GM18517 (cell line): ENCODE measurements at regions not wholly inside any gene's neighbourhood (a gene's known extent, or its start where the extent isn't known, plus 50 kb on each side); places are given as distances from the start of the nearest gene placed in this dataset.

ENCODE experiments used
- ATAC-seq: cut with Tn5 transposase; IDR thresholded peaks from one replicate; pipeline ENCODE4 v1.9.1; 2021; ENCODE audit warnings: mild to moderate bottlenecking, moderate library complexity; ENCODE audit not compliant: unreplicated experiment

- no peak for ATAC-seq
Measured at GRCh38 chr13:21949818-21950429, 279.1 kb downstream of the FGF9 start.

DNA sequence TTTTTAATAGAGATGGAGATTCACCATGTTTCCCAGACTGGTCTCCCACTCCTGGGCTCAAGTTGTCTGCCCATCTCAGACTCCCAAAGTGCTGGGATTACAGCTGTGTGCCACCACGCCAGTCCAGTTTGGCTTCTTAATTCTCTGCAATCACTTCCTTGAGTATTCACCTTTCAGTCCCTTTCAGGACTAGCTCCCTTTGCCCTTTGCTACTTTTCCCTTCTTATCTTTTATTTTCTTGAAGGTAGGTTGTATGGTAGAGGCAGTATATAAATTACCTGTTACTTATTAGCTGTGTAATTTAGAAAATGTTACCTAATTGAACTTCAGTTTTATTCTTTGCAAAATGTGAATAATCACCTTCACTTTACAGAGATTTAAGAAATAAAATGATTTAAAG, 285.8 kb downstream of the FGF9 start:
- no peak for ATAC-seq

- ATAC-seq = no peak
Measured at GRCh38 chr13:21957833-21958232, 287.0 kb downstream of the FGF9 start.

DNA sequence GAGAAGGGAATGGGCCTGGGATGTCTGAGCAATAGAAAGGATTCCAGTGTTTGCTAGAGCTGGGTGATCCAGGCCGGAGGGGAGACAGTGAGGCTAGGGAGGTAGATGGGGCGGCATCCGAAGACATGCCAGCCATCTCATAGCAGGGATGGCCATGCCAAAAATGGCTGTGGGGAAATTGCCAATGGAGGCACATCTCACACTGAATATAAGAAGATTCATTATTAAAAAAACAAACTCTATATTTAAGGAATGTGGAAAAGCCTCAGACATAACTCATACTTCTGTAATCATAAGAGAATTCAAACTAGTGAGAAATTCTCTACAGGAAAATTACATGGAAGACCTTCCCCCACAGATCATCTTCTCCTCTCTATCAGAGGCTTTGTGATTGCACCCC, 289.2 kb downstream of the FGF9 start:
- no peak for ATAC-seq

DNA sequence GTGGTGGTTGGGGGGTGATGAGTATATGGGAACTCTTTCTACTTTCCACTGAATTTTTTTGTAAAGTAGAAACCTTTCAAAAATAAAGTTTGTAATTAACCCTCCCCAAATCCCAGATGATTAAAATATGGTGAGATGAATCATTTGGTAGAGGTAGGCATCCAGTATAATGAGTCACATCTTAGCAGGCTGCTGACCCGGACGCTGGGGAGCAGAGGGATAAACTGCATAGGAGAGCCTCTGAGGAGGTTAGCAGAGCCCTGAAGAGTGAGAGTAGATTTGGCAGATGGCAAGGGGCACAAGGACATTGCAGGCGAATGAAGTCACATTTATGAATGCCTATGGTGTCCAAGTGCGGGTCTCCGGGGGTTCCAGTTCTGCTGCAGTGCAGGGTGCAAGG, 293.8 kb downstream of the FGF9 start:
- ATAC-seq = no peak

DNA sequence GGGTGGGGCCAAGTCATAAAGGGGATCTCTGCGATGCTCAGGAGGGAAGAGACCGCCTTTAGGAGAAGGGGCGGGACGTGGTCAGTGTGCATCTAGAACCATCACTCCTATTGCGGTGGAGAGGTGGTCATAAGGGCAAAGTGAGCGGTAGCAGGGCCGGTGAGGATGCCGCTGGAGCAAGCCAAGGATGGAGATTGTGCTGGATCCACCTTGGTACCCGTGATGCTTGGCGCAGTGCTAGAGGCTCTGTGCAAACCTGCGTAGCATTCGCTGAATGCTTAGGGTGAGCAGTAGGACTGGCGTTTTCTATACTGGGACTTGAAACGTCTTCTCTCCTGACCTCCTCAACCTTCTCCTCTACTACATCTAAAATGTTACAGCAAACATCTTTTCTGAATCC, 294.2 kb downstream of the FGF9 start:
- ATAC-seq = no peak

GRCh38 chr13:21966014-21966413, 295.1 kb downstream of the FGF9 start:
- no peak for ATAC-seq

DNA sequence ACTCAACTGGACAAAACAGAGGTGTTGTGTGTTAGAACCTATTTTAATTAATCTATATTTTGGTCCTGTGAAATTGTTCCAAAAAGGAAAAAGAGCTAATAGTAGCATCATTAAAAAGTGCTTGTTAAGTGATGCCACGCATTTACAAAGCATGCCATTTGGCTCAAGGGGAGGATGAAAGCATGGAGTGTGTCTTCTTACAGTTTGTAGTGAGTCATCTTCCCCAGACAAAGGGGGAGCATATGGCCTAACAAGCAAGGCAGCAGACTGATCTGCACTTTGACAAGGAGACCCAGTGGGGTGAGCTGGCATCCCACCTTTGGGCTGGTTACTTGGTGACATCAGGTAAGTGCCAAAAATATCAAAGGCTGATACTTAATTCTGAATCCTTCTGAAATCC, 297.0 kb downstream of the FGF9 start:
- no peak for ATAC-seq

DNA sequence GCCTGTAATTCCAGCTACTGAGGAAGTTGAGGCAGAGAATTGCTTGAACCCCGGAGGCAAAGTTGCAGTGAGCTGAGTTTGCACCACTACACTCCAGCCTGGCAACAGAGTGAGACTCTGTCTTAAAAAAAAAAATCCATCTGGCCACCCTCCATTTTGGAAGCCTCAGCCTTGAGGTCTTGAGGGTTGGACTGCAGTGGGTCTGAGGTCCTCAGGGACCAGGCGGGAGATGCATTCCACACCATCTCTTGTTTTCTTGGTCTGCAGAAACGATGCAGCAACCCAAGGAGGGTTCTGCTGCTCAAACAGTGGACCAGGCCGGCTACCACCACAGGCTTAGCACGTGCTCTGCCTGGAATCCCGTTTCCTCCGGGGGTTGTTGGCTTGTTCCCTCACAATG, 299.3 kb downstream of the FGF9 start:
- no peak for ATAC-seq

DNA sequence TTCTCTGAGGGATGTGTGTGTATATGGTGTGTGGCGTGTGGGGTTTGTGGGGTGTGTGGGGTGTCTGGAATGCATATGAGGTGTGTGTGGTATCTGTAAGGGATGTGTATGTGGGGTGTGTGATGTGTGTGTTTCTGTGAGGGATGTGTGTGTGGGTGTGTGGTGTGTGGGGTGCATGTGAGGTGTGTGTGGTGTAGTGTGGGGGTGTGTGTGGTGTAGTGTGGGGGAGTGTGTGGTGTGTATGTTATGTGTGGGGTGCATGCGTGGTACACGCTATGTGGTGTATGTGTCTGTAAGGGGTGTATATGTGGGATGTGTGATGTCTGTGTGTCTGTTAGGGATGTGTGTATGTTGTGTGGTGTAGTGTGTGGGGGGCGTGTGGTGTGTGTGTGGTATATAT, 300.0 kb downstream of the FGF9 start:
- ATAC-seq = no peak

GRCh38 chr13:21971662-21972621, 301.1 kb downstream of the FGF9 start:
- no peak for ATAC-seq

- ATAC-seq = no peak
Measured at GRCh38 chr13:21973437-21974125, 302.7 kb downstream of the FGF9 start.

DNA sequence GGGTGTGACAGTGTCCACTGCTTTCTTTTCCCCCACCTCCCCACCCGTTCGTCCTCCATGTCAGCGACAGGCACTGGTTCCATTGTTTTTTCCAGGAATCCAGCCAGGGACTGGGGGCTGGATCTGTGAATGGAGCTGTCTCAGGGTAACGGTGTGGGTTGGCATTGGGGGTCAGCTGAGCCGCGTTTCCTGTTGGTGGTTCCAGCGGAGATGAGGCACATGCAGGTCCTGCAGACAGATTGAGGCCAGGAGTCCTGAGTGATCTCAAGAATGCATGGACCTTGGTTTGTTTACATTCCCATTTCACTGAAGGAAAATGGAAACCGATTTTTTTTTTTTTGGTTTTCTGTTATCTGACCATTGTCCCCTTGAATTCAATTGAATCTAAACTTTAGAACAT, 303.9 kb downstream of the FGF9 start:
- ATAC-seq = no peak

GRCh38 chr13:21976159-21976558, 305.3 kb downstream of the FGF9 start:
- no peak for ATAC-seq

DNA sequence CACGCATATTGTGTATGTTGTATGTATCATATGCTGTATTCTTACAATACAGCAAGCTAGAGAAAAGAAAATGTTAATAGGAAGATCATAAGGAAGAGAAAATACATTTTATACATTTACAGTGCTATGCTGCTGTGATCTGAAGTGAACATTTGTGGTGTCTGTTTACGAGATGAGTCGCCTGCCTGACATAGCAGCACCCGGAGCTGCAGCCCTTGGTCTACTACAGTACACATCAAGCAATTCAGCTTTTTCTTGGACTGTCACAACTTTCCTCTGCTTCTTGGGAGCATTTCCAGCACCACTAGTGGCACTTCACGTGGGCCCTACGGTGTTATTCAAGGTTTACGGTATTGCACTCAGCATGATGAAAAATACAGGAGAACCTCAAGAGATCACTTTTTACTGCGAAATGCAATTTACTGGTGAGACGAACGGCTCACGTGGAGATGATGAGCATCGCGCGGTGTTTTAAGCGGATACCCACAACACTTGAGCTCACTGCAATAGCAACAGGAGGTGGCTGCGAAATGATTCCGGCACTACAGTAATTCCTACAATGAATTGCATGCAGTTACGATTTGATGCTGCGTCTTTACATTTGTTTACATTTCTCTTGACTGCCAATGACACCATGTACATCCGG, 308.4 kb downstream of the FGF9 start:
- no peak for ATAC-seq

- ATAC-seq = no peak
Measured at GRCh38 chr13:21980049-21980448, 309.2 kb downstream of the FGF9 start.

GRCh38 chr13:21984156-21984555, 313.3 kb downstream of the FGF9 start:
- no peak for ATAC-seq

DNA sequence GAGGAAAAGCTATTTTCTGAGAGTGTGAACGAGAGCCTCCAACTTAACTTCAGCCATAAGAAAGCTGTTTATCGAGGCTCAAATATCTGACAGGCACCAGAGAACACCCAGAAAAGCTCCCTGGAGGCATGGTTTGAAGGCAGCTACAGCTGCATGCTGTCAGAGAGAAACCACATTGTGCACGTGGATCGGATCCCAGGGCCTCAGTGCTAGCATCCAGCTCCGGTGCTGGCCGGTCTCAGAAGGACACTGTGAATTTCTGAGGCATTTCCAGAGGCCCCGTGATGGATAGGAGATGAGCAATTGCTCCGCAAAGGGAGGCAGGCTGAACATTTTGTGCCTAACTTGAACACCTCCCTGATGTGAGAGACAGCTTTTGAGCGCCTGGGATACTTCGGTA, 315.7 kb downstream of the FGF9 start:
- no peak for ATAC-seq

DNA sequence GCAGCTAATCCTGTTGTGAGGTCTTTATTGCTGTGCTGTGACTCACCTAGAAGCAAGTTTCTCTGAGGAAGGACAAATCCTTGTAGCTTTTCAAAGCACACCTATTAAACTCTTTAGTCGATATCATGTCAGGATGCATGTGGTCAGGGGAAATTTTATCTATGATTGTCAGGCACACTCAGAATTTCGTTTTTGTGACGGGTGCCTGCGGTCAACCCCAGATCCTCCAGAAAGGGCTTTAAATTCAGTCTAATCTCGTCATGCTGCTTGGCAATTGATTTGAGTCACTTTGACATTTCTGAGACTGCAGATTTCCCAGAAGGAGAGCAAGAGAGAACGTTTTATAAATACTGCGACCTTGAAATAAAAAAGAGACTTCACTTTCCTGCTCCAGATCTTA, 316.9 kb downstream of the FGF9 start:
- no peak for ATAC-seq

- no peak for ATAC-seq
Measured at GRCh38 chr13:21988624-21989023, 317.8 kb downstream of the FGF9 start.

DNA sequence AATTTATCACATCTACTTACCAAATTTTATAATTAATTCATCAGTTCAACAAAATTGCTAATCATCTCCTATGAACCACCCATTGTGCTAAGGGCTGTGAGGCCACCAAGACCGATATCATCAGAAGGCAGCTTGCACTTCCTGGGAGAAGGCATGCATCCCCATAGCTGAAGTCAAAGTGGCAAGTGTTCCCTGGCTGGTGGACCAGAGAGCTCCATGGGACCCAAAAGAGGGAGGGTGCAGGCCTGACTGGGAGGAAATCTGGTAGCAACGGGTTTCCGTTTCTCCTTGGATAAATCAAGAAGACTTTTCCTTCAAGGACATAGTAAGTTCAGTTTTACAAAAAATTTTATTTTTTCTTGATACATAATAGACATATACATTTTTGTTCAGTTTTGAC, 325.2 kb downstream of the FGF9 start:
- no peak for ATAC-seq
